ENCODE measurements at regions not wholly inside any gene's neighbourhood (a gene's known extent, or its start where the extent isn't known, plus 50 kb on each side); places are given as distances from the start of the nearest gene placed in this dataset.

DNA sequence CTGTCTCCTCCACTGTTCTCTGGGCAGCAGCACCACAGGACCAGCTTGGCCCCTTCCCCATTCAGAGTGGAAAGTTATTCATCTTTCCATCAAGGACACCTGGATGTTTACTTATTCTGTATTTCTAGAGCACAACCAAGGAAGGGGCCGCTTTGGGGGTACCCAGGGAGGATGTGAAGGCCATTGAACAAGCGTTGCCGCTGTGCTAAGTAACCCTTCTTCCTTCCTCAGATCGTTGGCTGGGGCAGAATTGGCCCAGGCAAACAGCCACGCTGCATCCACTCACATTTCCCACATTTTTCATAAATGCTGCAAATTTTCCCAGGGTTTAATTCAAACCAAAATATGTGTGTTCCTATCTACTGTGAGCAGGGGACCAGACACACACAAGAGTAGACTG, 76.2 kb upstream of the NPAS2 start:
- TF ChIP-seq POLR2A (IDR thresholded peaks at IDR 0.05; ENCODE audit: low read depth, low read length) (no peak), POLR2AphosphoS5 (IDR thresholded peaks at IDR 0.05; ENCODE audit: low read depth, low read length) (no peak)
